MM.1S (cell line): ENCODE measurements at regions not wholly inside any gene's neighbourhood (a gene's known extent, or its start where the extent isn't known, plus 50 kb on each side); places are given as distances from the start of the nearest gene placed in this dataset.

ENCODE experiments used
- DNase-seq: peaks from one replicate; pipeline ENCODE4 v3.0.0-alpha.2; 2015
- H2AFZ ChIP-seq: fragments of 300-600 bp; sonication (generic); 2 replicates; pipeline ENCODE4 v1.6.0; 2016; ENCODE audit warnings: antibody characterized with exemption, low read length
- H3F3A ChIP-seq: fragments of 300-600 bp; sonication (generic); 2 replicates; pipeline ENCODE4 v1.6.1; 2016; ENCODE audit warnings: mild to moderate bottlenecking, antibody characterized with exemption, low read length, moderate library complexity, mixed read lengths; ENCODE audit not compliant: insufficient read depth
- H3K27ac ChIP-seq: fragments of 300-600 bp; sonication (generic); 2 replicates; pipeline ENCODE4 v1.5.1; 2016; ENCODE audit warnings: mild to moderate bottlenecking, low read length
- H3K27me3 ChIP-seq: fragments of 300-600 bp; sonication (generic); replicated peaks from 2 replicates; pipeline ENCODE4 v1.6.0; 2016; ENCODE audit warnings: low read length; ENCODE audit not compliant: insufficient read depth
- H3K36me3 ChIP-seq: fragments of 300-600 bp; sonication (generic); replicated peaks from 2 replicates; pipeline ENCODE4 v1.6.1; 2016; ENCODE audit warnings: mild to moderate bottlenecking, low read length, mixed read lengths; ENCODE audit not compliant: insufficient read depth
- H3K4me1 ChIP-seq: fragments of 300-600 bp; sonication (generic); 2 replicates; pipeline ENCODE4 v1.6.1; 2016; ENCODE audit warnings: low read length, mixed read lengths
- H3K4me2 ChIP-seq: fragments of 300-600 bp; sonication (generic); 2 replicates; pipeline ENCODE4 v1.6.0; 2016; ENCODE audit warnings: low read depth, low read length
- H3K4me3 ChIP-seq: fragments of 300-600 bp; sonication (generic); 2 replicates; pipeline ENCODE4 v1.5.1; 2016; ENCODE audit warnings: low read length, mixed read lengths
- H3K79me2 ChIP-seq: fragments of 300-600 bp; sonication (generic); 2 replicates; pipeline ENCODE4 v1.6.1; 2016; ENCODE audit warnings: mixed run types, low read length, mixed read lengths
- H3K9ac ChIP-seq: fragments of 300-600 bp; sonication (generic); 2 replicates; pipeline ENCODE4 v1.6.1; 2016; ENCODE audit warnings: low read length, mixed read lengths
- H3K9me2 ChIP-seq: fragments of 300-600 bp; sonication (generic); replicated peaks from 2 replicates; pipeline ENCODE4 v1.6.1; 2016; ENCODE audit warnings: mild to moderate bottlenecking, low read length, mixed read lengths; ENCODE audit not compliant: insufficient read depth
- H3K9me3 ChIP-seq: fragments of 300-600 bp; sonication (generic); replicated peaks from 2 replicates; pipeline ENCODE4 v1.6.1; 2016; ENCODE audit warnings: mild to moderate bottlenecking, low read length, mixed read lengths; ENCODE audit not compliant: insufficient read depth
- H4K20me1 ChIP-seq: fragments of 300-600 bp; sonication (generic); 2 replicates; pipeline ENCODE4 v1.6.1; 2016; ENCODE audit warnings: mild to moderate bottlenecking, low read length, moderate library complexity, mixed read lengths; ENCODE audit not compliant: insufficient read depth
- CTCF ChIP-seq: fragments of 300-600 bp; sonication (generic); IDR thresholded peaks from 2 replicates; pipeline ENCODE4 v1.5.1; 2016; ENCODE audit warnings: antibody characterized with exemption, low read length, mixed read lengths
- EZH2 ChIP-seq: fragments of 300-600 bp; sonication (generic); optimal IDR thresholded peaks from 2 replicates; pipeline ENCODE3; 2017; ENCODE audit warnings: low read depth, mild to moderate bottlenecking, antibody characterized with exemption, low read length, mixed read lengths
- EZH2phosphoT487 ChIP-seq: fragments of 300-600 bp; sonication (generic); IDR thresholded peaks from 2 replicates; pipeline ENCODE4 v1.6.1; 2018; ENCODE audit warnings: antibody characterized with exemption, low read length

- Histone ChIP-seq H3K9ac (no peak overlapping the region), H3K27ac (no peak overlapping the region), H3K27me3 (no peaks in the 10 kb centered on the region), H3K4me3 (no peak overlapping the region), H3K9me3 (no peaks in the 10 kb centered on the region), H3F3A (no peaks in the 10 kb centered on the region), H3K4me2 (no peak overlapping the region), H3K79me2 (no peaks in the 10 kb centered on the region), H3K4me1 (no peaks in the 10 kb centered on the region), H3K36me3 (no peaks in the 10 kb centered on the region), H4K20me1 (no peaks in the 10 kb centered on the region), H2AFZ (no peak overlapping the region), H3K9me2 (no peaks in the 10 kb centered on the region)
- no peak for DNase-seq
- TF ChIP-seq EZH2phosphoT487 (no peak), EZH2 (no peak), CTCF (no peak)
Measured at GRCh38 chr10:78513330-78513729, 479.7 kb downstream of the RPS24 start.

GRCh38 chr10:78513986-78514385 lies 480.3 kb downstream of the RPS24 start:
- H2AFZ ChIP-seq: no peak overlapping the region
- no peaks in the 10 kb centered on the region for H3K9me2 ChIP-seq
- TF ChIP-seq CTCF (no peak), EZH2 (no peak), EZH2phosphoT487 (no peak)
- H4K20me1 ChIP-seq: no peaks in the 10 kb centered on the region
- no peak overlapping the region for H3K27ac ChIP-seq
- H3K4me3 ChIP-seq: no peak overlapping the region
- no peak overlapping the region for H3K9ac ChIP-seq
- no peaks in the 10 kb centered on the region for H3F3A ChIP-seq
- no peak overlapping the region for H3K4me2 ChIP-seq
- no peaks in the 10 kb centered on the region for H3K9me3 ChIP-seq
- no peaks in the 10 kb centered on the region for H3K27me3 ChIP-seq
- no peaks in the 10 kb centered on the region for H3K36me3 ChIP-seq
- H3K4me1 ChIP-seq: no peaks in the 10 kb centered on the region
- DNase-seq: no peak
- H3K79me2 ChIP-seq: no peaks in the 10 kb centered on the region

GRCh38 chr10:78514459-78514858 lies 480.8 kb downstream of the RPS24 start:
- no peaks in the 10 kb centered on the region for H3K79me2 ChIP-seq
- no peaks in the 10 kb centered on the region for H3K9me2 ChIP-seq
- no peaks in the 10 kb centered on the region for H3F3A ChIP-seq
- H2AFZ ChIP-seq: no peak overlapping the region
- TF ChIP-seq EZH2 (no peak), CTCF (no peak), EZH2phosphoT487 (no peak)
- no peak overlapping the region for H3K27ac ChIP-seq
- H3K9ac ChIP-seq: no peak overlapping the region
- no peaks in the 10 kb centered on the region for H3K9me3 ChIP-seq
- no peaks in the 10 kb centered on the region for H3K4me1 ChIP-seq
- no peaks in the 10 kb centered on the region for H4K20me1 ChIP-seq
- no peak overlapping the region for H3K4me3 ChIP-seq
- H3K27me3 ChIP-seq: no peaks in the 10 kb centered on the region
- H3K4me2 ChIP-seq: no peak overlapping the region
- no peaks in the 10 kb centered on the region for H3K36me3 ChIP-seq
- DNase-seq: no peak
